Activated CD8-positive, alpha-beta memory T cell treated with anti-CD3 and anti-CD28 coated beads for 36 hours (primary cell): ENCODE measurements at regions not wholly inside any gene's neighbourhood (a gene's known extent, or its start where the extent isn't known, plus 50 kb on each side); places are given as distances from the start of the nearest gene placed in this dataset.

Source experiments
- CTCF ChIA-PET: fragments of 350-600 bp; sonication (Branson Sonifier 250); formaldehyde crosslinking; loops from one replicate; lab custom pipeline; 2021; ENCODE audit warnings: antibody characterized with exemption; lab: Charles Lee
- POLR2A ChIA-PET: fragments of 350-600 bp; sonication (Branson Sonifier 250); formaldehyde crosslinking; loops from one replicate; lab custom pipeline; 2021; ENCODE audit warnings: antibody characterized with exemption; lab: Charles Lee

DNA sequence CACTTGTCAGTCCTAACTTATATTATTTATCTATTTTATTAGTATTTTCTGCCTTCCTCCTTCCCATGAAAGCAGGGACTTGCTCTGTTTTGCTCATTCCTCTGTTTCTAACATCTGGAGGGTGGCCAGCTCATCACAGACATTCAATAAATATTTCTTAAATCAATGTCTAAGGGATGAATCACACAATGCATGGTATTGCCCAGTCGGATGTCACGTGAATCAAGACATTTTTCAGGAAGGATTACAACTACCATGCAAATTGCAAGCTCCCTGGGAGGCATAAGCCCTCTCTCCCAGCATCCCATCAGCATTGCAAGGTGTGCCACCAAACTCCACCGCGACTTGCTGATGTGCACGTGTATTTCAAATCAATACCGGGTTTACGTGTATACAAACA is 146.6 kb upstream of the RNF32 start:
- POLR2A ChIA-PET, result no interaction called here
- CTCF ChIA-PET, result no interaction called here

- CTCF ChIA-PET, result no interaction called here
- POLR2A ChIA-PET, result no interaction called here
These were observed 148.4 kb upstream of the RNF32 start for GRCh38 chr7:156492170-156492569.

- ChIA-PET POLR2A (no interaction called here), CTCF (no interaction called here)
These were observed 149.1 kb upstream of the RNF32 start for GRCh38 chr7:156491435-156491834.

DNA sequence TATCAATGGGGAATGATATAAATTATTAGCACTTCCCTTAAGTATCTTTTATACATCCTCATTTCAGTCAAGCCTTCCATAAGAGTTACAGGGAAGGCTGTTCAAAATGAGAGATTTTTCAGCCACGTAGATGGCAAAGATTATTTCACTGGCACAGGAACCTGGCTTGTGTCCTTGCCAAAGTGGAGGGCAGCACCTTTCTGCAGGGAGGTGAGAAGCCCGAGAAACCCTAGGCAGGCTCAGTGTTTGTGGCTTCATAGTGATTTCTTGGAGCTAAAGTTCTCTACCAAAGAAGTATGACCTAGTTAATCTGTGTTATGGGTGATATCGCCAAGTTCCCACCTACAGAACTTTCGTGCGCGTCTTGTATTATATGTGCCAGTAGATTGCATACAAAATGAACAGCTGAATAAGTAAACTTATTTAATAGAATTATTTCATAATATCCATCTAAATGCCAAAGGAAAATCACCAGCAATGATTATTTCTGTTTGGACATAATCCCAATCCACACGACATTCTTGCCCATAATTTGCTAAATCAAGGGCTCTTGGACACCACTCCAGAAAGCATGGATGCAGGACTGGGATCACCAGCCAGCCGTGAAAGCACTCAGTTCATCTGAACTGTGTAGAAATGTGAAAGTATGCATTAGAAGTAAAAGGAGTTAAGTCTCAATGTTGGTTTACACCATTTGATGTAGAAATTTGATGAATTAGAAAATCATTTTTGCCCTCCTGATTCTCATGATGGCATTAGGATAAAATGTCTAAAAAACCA is 150.4 kb upstream of the RNF32 start:
- CTCF ChIA-PET, result no interaction called here
- POLR2A ChIA-PET, result no interaction called here

- ChIA-PET CTCF (no interaction called here), POLR2A (no interaction called here)
These were observed 152.6 kb upstream of the RNF32 start for GRCh38 chr7:156487811-156488533.

GRCh38 chr7:156480671-156481070 is 159.9 kb upstream of the RNF32 start:
- ChIA-PET CTCF (no interaction called here), POLR2A (no interaction called here)

DNA sequence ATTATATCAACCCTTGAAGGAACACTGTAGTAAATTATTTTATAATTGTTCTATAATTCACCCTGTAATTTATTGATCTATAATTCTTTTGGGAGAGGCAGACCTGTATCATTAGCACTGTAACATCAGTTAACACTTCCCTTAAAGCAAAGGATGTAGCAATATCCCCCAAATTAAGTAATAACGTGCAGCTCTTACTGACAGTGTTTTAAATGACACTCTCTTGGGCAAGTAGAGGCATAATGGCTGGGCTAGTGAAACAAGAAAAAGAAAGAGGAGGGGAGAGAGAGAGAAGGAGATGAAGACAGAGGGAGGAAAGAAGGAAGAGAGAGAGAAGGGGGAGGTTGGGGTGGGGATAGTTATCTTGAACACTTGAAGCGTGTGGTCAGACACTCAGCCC is 161.0 kb upstream of the RNF32 start:
- CTCF ChIA-PET, result no interaction called here

DNA sequence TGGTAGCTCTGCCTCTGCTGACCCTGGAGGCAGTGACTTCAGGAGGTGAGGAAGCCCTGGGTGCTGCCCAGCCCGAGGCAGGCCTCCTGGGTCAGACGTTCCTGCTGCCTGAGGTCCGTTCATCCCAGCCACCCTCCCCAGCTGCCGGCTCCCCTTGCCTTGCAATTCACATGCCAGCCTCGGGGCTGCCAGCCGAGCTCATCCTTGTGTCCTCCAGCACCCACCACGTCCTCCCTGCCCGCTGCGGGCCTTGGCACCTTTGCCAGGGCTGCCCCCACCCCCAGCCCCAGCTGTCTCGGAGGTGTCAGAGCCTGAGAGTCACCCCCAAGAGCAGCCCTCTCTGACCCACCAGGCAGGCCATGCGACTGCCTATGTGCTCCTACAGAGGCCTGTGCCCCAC is 162.1 kb upstream of the RNF32 start:
- CTCF ChIA-PET, result no interaction called here
- POLR2A ChIA-PET, result no interaction called here

More for the DNA sequence above, 161.0 kb upstream of the RNF32 start:
- POLR2A ChIA-PET, result no interaction called here

GRCh38 chr7:156475666-156476065 is 164.9 kb upstream of the RNF32 start:
- CTCF ChIA-PET, result no interaction called here

GRCh38 chr7:156475179-156475578 is 165.4 kb upstream of the RNF32 start:
- ChIA-PET CTCF (no interaction called here), POLR2A (no interaction called here)

More at GRCh38 chr7:156475666-156476065, 164.9 kb upstream of the RNF32 start:
- POLR2A ChIA-PET, result no interaction called here

- POLR2A ChIA-PET, result no interaction called here
- CTCF ChIA-PET, result no interaction called here
These were observed 166.3 kb upstream of the RNF32 start for GRCh38 chr7:156474241-156474743.

- ChIA-PET CTCF (no interaction called here), POLR2A (no interaction called here)
These were observed 166.9 kb upstream of the RNF32 start for GRCh38 chr7:156473476-156474240.

DNA sequence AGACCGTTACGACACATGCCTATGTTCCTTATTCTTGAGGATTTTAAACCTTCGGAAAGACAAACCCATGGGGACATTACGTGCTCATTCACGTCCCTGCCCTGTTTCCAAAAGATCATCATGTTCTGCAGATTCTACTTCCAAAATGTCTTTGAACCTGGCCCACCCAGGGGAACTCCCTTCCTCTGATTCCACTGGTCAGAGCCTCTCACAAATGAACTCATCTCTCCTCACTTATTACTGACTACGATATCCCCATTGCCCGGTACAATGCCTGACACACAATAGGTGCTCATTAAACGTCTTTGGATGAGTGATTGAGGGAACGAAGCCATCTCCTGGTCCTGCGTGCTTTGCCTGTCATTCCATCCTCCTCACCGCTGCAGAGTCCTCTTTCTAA is 168.3 kb upstream of the RNF32 start:
- ChIA-PET POLR2A (no interaction called here), CTCF (no interaction called here)

- POLR2A ChIA-PET, result no interaction called here
These were observed 169.9 kb upstream of the RNF32 start for GRCh38 chr7:156470399-156471320.

DNA sequence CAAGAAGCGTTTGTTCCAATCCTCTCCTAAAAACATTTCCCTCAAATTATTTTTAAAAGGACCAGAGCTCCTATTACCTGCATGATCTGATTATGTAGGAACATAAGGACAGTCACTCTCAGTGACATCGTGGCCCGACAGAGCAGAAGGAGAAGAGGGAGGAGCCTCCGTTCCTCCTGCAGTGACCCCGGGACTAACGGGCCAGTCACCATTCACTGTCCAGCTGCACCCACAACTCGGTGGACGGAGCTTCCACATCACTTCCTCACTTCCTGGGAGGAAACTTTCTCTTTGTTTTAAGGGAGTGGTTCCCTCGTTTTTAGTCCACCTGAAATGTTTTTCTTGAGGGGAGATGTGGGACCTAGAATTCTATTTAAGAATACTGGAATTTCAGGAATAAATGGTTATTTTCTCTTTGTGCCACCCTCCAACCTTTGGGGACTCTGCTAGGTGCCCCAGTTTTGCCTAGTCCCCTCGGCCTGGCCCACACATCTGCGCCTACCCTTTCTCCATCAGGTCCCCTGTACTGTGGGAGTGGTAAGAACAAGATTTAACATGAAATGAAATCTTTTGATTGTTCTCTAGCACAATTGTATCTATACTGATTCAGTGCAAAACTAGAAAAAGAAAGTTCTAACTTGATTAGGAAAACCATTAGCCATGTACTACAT is 173.5 kb upstream of the RNF32 start:
- ChIA-PET POLR2A (no interaction called here), CTCF (no interaction called here)

More at GRCh38 chr7:156470399-156471320, 169.9 kb upstream of the RNF32 start:
- CTCF ChIA-PET, result no interaction called here

DNA sequence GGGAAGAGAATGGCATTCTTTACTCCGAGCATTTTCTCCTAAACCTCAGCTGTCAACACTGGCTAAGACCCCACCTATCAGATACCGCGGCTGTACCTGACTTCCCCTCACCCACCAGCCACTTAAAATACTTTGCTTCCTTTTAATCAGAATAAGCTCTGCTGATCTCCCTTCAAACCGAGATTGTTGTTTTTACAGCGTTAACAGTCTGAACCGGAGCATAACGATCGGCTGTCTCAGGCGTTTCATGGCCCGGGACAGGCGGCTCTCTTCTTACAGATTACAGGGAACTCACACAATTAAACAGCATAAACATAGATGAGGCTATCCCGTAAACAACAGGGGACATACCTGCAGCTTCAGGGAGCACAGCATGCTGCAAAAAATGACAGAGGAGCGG is 174.3 kb upstream of the RNF32 start:
- CTCF ChIA-PET, result no interaction called here
- POLR2A ChIA-PET, result no interaction called here

GRCh38 chr7:156465186-156465585 is 175.4 kb upstream of the RNF32 start:
- ChIA-PET POLR2A (no interaction called here), CTCF (interaction anchor here (0.8 kb wide), 1 partner anchor 46 kb away, joined by 3 read pairs; no protein-coding TSS in a partner anchor)

DNA sequence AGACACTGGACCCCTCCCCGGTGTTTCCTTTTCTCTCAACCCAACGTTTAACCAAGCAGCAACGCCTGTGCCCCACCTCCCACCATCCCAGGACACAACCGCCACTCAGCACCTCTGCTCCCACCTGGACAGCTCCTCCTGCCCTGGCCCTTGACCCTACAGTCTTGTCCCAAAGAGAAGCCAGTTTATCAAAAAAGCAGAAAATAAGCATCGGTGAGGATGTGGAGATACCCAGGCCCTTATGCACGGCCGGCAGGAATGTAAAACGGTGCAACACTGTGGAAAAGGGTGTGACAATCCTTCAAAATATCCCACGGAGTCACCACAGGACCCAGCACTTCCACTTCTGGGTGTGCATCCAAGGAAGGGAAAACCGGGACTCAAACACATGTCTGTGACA is 176.2 kb upstream of the RNF32 start:
- ChIA-PET POLR2A (no interaction called here), CTCF (no interaction called here)
